Brain microvascular endothelial cell (primary cell): ENCODE measurements at regions not wholly inside any gene's neighbourhood (a gene's known extent, or its start where the extent isn't known, plus 50 kb on each side); places are given as distances from the start of the nearest gene placed in this dataset.

ENCODE experiments used
- DNase-seq: peaks from one replicate; pipeline ENCODE4 v3.0.0-alpha.2; 2020
- H3K27ac ChIP-seq: fragments of 250-450 bp; sonication (Bioruptor Pico); 2 replicates; pipeline ENCODE4 v1.5.1; 2020; ENCODE audit warnings: mild to moderate bottlenecking, moderate library complexity
- H3K27me3 ChIP-seq: fragments of 250-450 bp; sonication (Bioruptor Pico); replicated peaks from 2 replicates; pipeline ENCODE4 v1.5.1; 2020; ENCODE audit warnings: mild to moderate bottlenecking
- H3K36me3 ChIP-seq: fragments of 250-450 bp; sonication (Bioruptor Pico); replicated peaks from 2 replicates; pipeline ENCODE4 v1.5.1; 2020; ENCODE audit warnings: mild to moderate bottlenecking
- H3K4me3 ChIP-seq: 2 replicates; pipeline ENCODE4 v1.5.1; 2011; ENCODE audit warnings: low read depth, mild to moderate bottlenecking, control low read depth, low read length, moderate library complexity
- in situ Hi-C: cut with HindIII; loops from 2 replicates; pipeline ENCODE4 v1.10.0; 2017; ENCODE audit warnings: low sequenced_read_pairs, low pct_ligation_motif_present
- TF ChIP-seq, protein P1 (sequence below): IDR thresholded peaks from 2 replicates; pipeline ENCODE4 v1.5.1; 2011; ENCODE audit warnings: low read depth, mild to moderate bottlenecking, moderate library complexity, low read length, control low read depth, inconsistent platforms; ENCODE audit errors: missing control alignments

DNA sequence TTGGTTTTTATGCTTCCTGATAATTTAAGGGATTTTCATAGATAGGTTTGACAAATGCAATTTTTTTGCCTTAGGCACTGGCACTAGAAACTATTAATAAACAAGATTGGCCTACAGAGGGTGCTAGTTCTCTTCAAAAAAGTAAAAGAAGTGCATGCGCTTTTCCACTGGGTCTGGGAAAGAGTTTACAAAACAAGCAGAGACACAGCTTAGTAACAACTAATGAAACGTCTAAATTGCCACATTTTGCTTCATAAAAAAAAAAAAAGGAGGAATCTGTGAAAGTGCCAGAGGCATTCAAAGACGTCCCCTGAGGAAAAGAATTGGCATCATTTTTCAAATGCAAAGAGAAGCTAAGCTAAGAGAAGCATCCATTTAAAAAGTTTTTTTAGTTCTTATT is 58.3 kb upstream of the EEA1 start:
- no peak overlapping the region for H3K4me3 ChIP-seq
- DNase-seq = peak; percentile 56
- in situ Hi-C loops = no loop called here
- H3K27ac ChIP-seq = no peak overlapping the region
- no peaks in the 10 kb centered on the region for H3K27me3 ChIP-seq
- no peaks in the 10 kb centered on the region for H3K36me3 ChIP-seq
- TF ChIP-seq, protein P1, sequence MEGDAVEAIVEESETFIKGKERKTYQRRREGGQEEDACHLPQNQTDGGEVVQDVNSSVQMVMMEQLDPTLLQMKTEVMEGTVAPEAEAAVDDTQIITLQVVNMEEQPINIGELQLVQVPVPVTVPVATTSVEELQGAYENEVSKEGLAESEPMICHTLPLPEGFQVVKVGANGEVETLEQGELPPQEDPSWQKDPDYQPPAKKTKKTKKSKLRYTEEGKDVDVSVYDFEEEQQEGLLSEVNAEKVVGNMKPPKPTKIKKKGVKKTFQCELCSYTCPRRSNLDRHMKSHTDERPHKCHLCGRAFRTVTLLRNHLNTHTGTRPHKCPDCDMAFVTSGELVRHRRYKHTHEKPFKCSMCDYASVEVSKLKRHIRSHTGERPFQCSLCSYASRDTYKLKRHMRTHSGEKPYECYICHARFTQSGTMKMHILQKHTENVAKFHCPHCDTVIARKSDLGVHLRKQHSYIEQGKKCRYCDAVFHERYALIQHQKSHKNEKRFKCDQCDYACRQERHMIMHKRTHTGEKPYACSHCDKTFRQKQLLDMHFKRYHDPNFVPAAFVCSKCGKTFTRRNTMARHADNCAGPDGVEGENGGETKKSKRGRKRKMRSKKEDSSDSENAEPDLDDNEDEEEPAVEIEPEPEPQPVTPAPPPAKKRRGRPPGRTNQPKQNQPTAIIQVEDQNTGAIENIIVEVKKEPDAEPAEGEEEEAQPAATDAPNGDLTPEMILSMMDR = peak; percentile 39

GRCh38 chr12:92987846-92988621 is 58.9 kb upstream of the EEA1 start:
- no peak for DNase-seq
- Histone ChIP-seq H3K4me3 (no peak overlapping the region), H3K36me3 (no peaks in the 10 kb centered on the region), H3K27ac (no peak overlapping the region), H3K27me3 (no peaks in the 10 kb centered on the region)
- TF ChIP-seq, protein P1 = no peak
- in situ Hi-C loops = no loop called here

- H3K4me3 ChIP-seq = no peak overlapping the region
- H3K27ac ChIP-seq = no peak overlapping the region
- no peaks in the 10 kb centered on the region for H3K36me3 ChIP-seq
- DNase-seq = no peak
- in situ Hi-C loops = no loop called here
- no peaks in the 10 kb centered on the region for H3K27me3 ChIP-seq
- TF ChIP-seq, protein P1 = no peak
Measured at GRCh38 chr12:92988622-92989130, 59.6 kb upstream of the EEA1 start.

- in situ Hi-C loops = no loop called here
- no peaks in the 10 kb centered on the region for H3K27me3 ChIP-seq
- no peak overlapping the region for H3K4me3 ChIP-seq
- no peaks in the 10 kb centered on the region for H3K36me3 ChIP-seq
- no peak overlapping the region for H3K27ac ChIP-seq
- TF ChIP-seq, protein P1 = no peak
- no peak for DNase-seq
Measured at GRCh38 chr12:92989715-92990484, 60.8 kb upstream of the EEA1 start.

DNA sequence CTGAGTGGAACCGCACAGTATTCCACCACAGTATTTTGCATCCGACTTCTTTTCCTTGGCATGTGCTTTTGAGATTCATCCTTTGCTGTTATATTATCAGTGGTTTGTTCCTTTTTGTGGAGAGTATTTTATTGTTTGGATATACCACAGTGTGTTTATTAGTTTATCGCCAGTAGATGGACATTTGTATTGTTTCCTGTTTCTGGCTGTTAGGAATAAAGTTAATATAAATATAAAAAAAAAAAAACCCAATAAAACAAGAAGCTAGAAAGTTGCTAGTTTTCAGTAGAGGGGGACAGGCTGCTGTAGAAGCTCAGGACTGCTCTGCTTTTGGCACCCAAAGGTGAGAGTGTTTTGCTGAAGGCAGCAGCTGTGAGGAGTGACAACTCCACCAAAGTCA is 62.0 kb upstream of the EEA1 start:
- Histone ChIP-seq H3K27me3 (no peaks in the 10 kb centered on the region), H3K27ac (no peak overlapping the region), H3K36me3 (no peaks in the 10 kb centered on the region), H3K4me3 (no peak overlapping the region)
- DNase-seq = no peak
- in situ Hi-C loops = no loop called here
- TF ChIP-seq, protein P1 = no peak
